KG1 (cell line): ENCODE measurements at regions not wholly inside any gene's neighbourhood (a gene's known extent, or its start where the extent isn't known, plus 50 kb on each side); places are given as distances from the start of the nearest gene placed in this dataset.

Experiments
- DNase-seq: peaks from one replicate; lab custom pipeline; 2025; lab: John Stamatoyannopoulos, UW

- DNase-seq = no peak
Observed at GRCh38 chr1:208782186-208782585, 538.0 kb upstream of the PLXNA2 start.

DNA sequence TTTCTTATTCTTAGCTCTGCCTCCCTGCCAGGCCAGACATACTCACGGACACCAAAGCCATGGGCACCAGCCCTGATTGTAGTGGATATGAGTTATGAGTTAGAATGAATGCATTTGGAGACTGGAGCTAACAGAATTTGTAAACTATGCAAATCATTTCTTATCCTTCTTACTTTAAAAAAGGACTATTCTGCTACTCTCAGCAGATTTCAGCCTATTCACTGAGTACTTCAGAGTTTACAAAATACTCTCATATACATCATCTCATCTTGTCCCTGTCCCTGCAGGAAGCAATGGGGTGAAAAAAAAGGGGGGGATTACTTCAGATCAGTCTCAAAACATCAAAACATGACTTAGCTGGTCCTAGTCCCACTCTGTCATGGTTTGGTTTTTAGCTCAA lies 541.4 kb upstream of the PLXNA2 start:
- DNase-seq = no peak

- no peak for DNase-seq
Observed at GRCh38 chr1:208787219-208787618, 543.0 kb upstream of the PLXNA2 start.

DNA sequence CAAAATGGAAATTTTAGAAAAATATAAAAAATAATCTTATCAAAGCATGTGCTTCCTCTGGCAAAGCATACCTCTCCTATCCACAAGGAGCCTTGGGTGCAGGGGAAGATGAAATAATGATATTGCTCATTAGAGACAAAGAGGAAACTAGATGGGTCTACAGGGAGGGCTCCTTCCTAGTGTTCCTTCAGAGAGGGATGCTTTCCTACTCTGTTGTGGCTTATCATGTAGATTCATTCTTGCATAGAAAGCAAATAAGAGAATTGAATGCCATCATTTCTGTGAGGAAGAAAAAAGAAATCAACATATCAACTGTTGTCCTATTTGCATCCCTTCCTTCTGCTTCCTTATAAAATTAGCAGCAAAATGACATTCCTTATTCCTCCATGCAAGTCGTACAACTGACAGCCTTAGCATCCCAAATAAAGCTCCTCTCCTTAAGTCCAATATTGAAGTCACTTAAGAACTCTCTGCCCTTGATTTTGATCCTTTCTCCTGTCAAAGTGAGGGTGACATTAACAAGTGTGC lies 543.9 kb upstream of the PLXNA2 start:
- no peak for DNase-seq

DNA sequence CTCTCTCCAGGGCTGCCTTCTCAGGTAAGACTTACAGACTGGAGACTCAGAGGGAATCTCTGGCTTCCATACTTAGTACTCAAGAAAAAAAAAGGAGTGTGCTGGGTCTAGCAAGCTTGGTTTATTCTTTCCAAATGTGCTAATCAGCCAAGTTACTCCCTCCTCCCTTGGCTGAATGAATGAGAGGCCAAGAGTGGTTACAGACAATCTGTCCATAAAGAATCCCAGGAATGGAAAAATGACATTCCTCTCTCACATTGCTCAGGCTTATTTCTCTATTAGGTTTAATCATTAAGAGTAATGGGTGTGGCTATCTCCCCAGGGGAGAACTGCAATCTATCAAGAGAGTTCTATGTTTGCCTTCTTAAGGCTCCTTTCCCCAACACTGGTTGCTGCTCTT lies 547.3 kb upstream of the PLXNA2 start:
- DNase-seq = no peak

GRCh38 chr1:208793861-208794345 lies 549.7 kb upstream of the PLXNA2 start:
- no peak for DNase-seq

DNA sequence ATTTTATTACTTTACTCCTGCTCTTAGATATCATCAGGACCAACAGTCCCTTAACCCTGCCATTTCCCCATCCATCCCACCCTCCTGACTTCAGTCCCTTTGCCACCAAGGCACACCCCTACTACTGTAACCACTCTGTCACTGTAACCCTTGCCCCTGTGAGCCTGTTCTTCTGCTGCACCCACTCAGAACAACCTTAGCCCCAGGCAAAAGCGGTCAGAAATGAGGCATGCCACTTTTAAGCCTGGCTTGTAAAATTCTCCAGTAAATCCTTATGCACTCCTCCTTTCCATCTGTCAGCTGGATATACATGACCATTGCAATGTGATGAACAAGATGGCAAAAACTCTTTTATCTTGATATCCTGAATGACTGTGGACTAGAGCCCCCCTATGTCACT lies 555.0 kb upstream of the PLXNA2 start:
- DNase-seq = no peak

GRCh38 chr1:208803011-208803811 lies 559.0 kb upstream of the PLXNA2 start:
- no peak for DNase-seq

DNA sequence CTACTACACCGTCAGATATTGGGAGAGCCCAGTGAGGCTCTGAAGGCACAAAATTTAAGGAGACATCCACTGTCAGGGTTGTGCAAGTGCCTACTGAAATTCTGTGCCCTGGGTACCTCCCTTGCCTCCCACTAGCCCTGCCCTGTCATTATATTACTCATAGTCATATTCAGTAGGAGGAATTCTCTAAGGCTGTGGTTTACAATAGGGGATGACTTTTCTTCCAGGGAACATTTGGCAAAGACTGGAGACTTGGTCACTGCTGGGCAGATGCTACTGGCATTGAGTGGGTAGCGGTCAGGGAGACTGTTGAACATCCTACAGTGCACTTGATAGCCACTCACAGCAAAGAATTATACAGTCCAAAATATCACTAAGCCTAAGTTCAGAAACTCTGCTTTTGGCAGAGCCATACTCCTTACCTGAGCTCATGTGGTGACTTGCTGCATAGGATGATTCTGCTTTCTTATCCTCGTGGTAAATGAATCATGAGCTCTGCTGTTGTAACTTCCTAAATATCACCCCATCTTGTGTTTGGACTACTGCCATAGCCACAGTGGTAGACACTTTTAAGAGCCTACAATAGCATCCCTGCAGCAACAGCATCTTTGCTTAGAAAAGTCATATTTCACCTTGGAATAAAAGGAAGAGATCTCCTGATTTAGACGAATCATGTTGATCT lies 563.4 kb upstream of the PLXNA2 start:
- DNase-seq = no peak

DNA sequence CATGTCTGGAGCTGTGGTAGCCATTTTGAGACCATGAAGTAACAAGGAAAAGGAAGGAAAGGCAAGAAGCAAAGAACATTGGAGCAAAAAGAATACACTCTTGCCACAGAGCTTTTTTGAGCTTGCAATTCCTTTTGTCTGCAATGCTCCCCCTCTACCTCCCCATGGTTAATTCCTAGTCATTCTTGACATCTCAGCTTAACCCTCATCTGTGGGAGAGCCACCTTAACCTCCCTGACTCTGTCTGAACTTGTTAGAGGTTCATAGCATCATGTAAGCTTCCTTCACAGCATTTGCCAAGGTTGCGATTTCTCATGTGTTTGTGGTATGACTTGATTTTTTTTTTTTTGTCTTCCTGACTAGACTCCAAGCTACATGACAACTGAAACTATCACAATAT lies 564.1 kb upstream of the PLXNA2 start:
- no peak for DNase-seq

DNA sequence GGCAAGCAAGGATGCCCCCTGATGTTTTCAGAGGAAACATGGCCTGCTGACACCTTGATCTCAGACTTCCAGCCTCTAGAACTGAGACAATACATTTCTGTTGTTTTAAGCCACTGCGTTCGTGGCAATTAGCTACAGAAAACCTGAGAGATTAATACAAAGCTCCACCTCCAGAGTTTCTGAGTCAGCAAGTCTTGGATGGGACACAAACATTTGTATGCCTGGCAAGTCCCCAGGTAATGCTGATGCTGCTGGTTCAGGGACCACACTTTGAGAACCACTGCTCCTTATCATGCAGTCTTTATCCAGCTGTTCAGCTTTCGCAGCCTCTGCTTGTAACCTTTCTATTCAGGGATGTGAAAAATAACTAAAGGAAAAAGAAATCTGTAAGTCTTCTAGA lies 565.7 kb upstream of the PLXNA2 start:
- no peak for DNase-seq

DNA sequence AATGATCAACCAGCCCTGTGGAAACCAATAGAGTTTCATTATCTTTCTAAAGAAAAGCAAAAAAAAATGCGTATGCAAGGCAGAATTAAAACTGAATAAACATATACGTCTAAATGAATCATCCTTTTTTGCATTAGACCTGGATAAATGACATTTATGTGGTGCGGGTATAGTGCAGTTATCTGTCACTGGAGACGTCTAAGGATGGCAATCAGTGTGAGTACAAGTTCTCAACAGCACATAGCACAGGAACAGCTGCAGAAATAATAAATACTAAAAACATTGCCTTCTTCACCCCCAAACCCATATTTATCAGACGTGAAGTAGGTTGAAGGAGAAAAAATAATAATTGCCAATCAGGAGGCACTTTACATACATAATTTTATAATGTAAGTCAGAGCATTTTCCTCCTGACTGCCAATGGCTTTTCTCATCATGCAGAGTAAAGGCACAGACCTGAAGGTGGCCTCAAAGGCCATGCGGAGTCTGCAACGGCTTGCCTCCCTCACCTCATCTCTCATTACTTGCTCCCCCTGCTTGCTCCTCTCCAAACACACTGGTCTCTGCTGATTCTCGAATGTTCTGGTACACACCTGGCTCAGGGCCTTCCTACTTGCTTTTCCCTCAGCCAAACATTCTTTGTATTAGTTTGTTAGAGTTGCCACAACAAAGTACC lies 574.7 kb upstream of the PLXNA2 start:
- DNase-seq = no peak

GRCh38 chr1:208820580-208821212 lies 576.5 kb upstream of the PLXNA2 start:
- DNase-seq = no peak

- no peak for DNase-seq
Observed at GRCh38 chr1:208821939-208822338, 577.8 kb upstream of the PLXNA2 start.

DNA sequence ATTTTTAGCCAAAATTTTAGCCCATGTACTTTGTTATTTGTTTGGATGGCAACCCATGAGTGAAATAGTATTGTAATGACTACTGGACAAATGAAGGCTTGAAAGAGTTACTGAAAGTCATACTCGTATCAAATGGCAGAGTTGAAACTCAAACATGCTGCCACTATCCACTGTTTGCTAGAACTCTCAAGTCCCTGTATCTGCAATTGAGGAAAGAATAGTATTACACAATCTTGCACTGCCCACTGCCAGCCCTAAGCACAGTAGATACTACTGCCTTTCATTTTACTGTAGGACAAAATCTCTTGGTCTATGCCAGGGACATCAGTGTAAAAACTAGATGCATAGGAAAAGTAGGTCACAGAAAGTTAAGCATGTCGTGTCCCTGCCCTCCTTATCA lies 581.1 kb upstream of the PLXNA2 start:
- DNase-seq = no peak

DNA sequence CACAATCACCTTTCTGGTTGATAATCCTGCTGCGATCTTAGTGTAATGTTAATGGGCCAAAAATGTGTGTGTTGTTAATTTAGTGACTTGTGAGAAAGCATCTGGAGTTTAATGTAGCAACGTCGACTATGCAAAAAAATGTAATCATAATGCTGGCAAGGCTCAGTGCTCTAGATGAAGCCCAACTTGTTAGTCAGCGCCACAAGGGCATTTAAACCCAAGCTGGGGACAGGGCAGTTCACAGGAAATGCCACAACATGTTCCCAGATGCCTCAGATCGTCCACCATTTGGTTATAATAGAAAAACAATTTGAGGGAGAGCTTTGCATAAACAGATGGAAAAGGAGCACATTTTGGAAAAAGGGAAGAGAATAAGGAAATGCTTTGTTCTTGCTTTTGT lies 585.4 kb upstream of the PLXNA2 start:
- no peak for DNase-seq

- no peak for DNase-seq
Observed at GRCh38 chr1:208834381-208835096, 590.4 kb upstream of the PLXNA2 start.

DNA sequence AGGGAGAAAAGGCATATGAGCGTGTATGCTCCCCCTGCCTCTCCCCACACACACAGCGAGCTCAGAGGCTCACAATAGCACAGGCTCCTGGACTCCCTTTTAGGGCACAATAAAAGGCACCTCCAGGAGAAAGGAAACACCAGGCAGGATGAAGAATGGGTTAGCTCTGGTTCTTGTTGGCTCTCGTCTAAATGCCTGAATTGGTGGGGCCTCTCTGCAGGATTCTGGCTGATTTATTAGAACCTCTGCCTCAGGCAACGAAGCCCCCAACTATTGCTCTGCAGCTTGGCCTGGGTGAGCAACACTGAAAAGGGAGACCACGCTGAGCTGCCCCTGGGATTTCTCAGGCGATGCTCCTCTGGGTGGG lies 590.9 kb upstream of the PLXNA2 start:
- no peak for DNase-seq

DNA sequence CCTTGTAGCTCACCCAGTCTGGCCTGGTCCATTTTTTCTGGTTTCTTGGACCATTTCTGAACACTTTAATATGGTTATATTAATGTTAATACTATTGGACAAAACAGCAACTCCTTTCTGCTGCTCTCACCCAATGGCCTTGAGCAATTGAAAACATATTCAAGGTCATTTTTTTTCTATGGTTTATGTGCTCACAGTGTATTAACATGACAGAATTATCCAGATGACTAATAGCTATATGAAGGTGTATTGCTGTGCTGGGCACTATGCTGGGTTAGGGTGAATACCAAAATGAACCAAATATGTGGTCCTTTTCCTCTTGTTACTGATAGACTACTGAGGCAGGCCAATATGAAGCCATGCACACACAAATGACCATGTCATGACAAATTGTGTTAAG lies 591.6 kb upstream of the PLXNA2 start:
- DNase-seq = no peak

DNA sequence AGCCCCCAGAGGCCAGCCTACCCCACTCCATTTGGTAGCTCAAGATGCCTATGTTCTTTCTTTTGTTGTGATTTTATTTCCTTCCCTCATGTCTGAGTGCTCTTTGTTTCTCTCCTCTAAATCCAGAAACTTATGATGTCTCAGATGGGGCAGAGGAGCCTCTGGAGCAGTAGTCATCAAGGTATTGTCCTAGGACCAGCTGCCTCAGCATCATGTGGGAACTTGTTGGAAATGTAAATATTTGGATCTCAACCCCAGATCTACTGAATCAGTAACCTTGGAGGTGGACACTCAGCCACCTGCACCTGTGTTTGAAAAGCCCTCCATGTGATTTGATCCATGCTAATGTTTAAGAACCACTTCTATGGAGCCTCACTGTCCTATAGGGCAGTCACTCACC lies 593.1 kb upstream of the PLXNA2 start:
- DNase-seq = no peak

GRCh38 chr1:208841436-208841835 lies 597.3 kb upstream of the PLXNA2 start:
- no peak for DNase-seq

DNA sequence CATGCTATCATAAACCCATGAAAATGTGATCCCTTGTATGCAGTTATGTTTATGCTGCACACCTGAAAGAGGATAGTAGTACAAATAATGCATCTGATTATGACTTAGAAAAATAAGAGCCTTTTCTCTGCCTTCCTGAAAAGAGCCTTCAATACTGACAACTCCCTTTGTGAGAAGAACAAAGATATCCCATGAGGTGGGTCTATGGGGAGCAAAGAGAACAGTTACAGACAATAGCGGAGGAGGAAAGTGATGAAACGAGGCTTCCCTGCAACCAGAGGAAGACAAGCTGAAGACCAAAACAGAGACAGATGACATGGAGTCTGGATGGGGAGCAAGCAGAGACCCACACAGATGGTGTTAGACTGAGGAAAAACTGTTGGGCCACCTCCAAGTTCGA lies 598.3 kb upstream of the PLXNA2 start:
- no peak for DNase-seq
